Mesenchymal stem cell (in vitro differentiated cells and primary cell): ENCODE measurements at regions not wholly inside any gene's neighbourhood (a gene's known extent, or its start where the extent isn't known, plus 50 kb on each side); places are given as distances from the start of the nearest gene placed in this dataset.
"Not testable (repeated sequence)": the region's sequence is repeated elsewhere in the genome, so short reads cannot be mapped to it uniquely, and the experiment has no call there.

Experiments used
- DNase-seq: peaks from one replicate; pipeline ENCODE4 v3.0.0-alpha.2; 2013
- H2AFZ ChIP-seq: one replicate; pipeline ENCODE4 v1.6.1; 2013; ENCODE audit warnings: low read depth, mild to moderate bottlenecking, control low read depth, inconsistent platforms, low read length, moderate library complexity
- H2AK5ac ChIP-seq: 2 replicates; pipeline ENCODE4 v1.6.1; 2013; ENCODE audit warnings: low read length, moderate library complexity, mild to moderate bottlenecking, inconsistent platforms; ENCODE audit not compliant: severe bottlenecking
- H2BK120ac ChIP-seq: one replicate; pipeline ENCODE4 v1.6.1; 2013; ENCODE audit warnings: low read depth, mild to moderate bottlenecking, inconsistent platforms, low read length, moderate library complexity
- H2BK12ac ChIP-seq, 2 experiments: one replicate each; pipeline ENCODE4 v1.6.1; 2013; ENCODE audit warnings: inconsistent platforms in 2 of 2, low read length in 2 of 2, mild to moderate bottlenecking in 2 of 2, moderate library complexity in 2 of 2, control low read depth in 1 of 2
- H2BK15ac ChIP-seq: one replicate; pipeline ENCODE4 v1.6.1; 2013; ENCODE audit warnings: mild to moderate bottlenecking, low read depth, inconsistent platforms; ENCODE audit not compliant: poor library complexity, severe bottlenecking
- H2BK5ac ChIP-seq: 2 replicates; pipeline ENCODE4 v1.6.1; 2013; ENCODE audit warnings: low read depth, mild to moderate bottlenecking, low read length, control low read depth, inconsistent platforms; ENCODE audit not compliant: poor library complexity, severe bottlenecking
- H3K14ac ChIP-seq, 2 experiments: one replicate each; pipeline ENCODE4 v1.6.1; 2013; ENCODE audit warnings: inconsistent platforms in 2 of 2, low read length in 2 of 2, control low read depth in 1 of 2, mild to moderate bottlenecking in 1 of 2, moderate library complexity in 1 of 2
- H3K18ac ChIP-seq, 2 experiments: one replicate each; pipeline ENCODE4 v1.6.1; 2013; ENCODE audit warnings: inconsistent platforms in 2 of 2, low read length in 2 of 2, control low read depth in 1 of 2, low read depth in 1 of 2, mild to moderate bottlenecking in 1 of 2
- H3K23ac ChIP-seq, 2 experiments: one replicate each; pipeline ENCODE4 v1.6.1; 2013; ENCODE audit warnings: inconsistent platforms in 2 of 2, low read length in 2 of 2, mild to moderate bottlenecking in 2 of 2, moderate library complexity in 2 of 2, control low read depth in 1 of 2
- H3K27ac ChIP-seq: 2 replicates; pipeline ENCODE4 v1.5.1; 2013; ENCODE audit warnings: mild to moderate bottlenecking, moderate library complexity, low read length, control low read depth, inconsistent platforms; ENCODE audit not compliant: poor library complexity, severe bottlenecking
- H3K27me3 ChIP-seq, 2 experiments: 2 replicates each; pipeline versions ENCODE4 v1.6.1 to v1.7.0; 2013; ENCODE audit warnings: low read length in 2 of 2, mild to moderate bottlenecking in 2 of 2, moderate library complexity in 2 of 2, control low read depth in 1 of 2, inconsistent platforms in 1 of 2; ENCODE audit not compliant: control insufficient read depth in 1 of 2, insufficient read depth in 1 of 2
- H3K36me3 ChIP-seq, 2 experiments: 2 replicates each; pipeline versions ENCODE4 v1.6.1 to v1.7.0; 2013; ENCODE audit warnings: low read length in 2 of 2, control low read depth in 1 of 2, inconsistent platforms in 1 of 2, low read depth in 1 of 2, mild to moderate bottlenecking in 1 of 2; ENCODE audit not compliant: insufficient read depth in 2 of 2, control insufficient read depth in 1 of 2
- H3K4ac ChIP-seq, 2 experiments: one replicate each; pipeline ENCODE4 v1.6.1; 2013; ENCODE audit warnings: inconsistent platforms in 2 of 2, low read length in 2 of 2, mild to moderate bottlenecking in 2 of 2, moderate library complexity in 2 of 2, control low read depth in 1 of 2, low read depth in 1 of 2
- H3K4me1 ChIP-seq: 2 replicates; pipeline ENCODE4 v1.6.1; 2013; ENCODE audit warnings: low read depth, low read length, control low read depth; ENCODE audit not compliant: control insufficient read depth, insufficient read depth
- H3K4me2 ChIP-seq: 2 replicates; pipeline ENCODE4 v1.6.1; 2013; ENCODE audit warnings: low read length, mild to moderate bottlenecking, inconsistent platforms; ENCODE audit not compliant: poor library complexity, severe bottlenecking
- H3K4me3 ChIP-seq, 2 experiments: 2 replicates each; pipeline versions ENCODE4 v1.5.1 to v1.7.0; 2013; ENCODE audit warnings: low read length in 2 of 2, mild to moderate bottlenecking in 2 of 2, control low read depth in 1 of 2, low read depth in 1 of 2; ENCODE audit not compliant: insufficient read depth in 1 of 2
- H3K79me1 ChIP-seq: replicated peaks from 2 replicates; pipeline ENCODE4 v1.6.1; 2013; ENCODE audit warnings: mild to moderate bottlenecking, control low read depth, low read length, inconsistent platforms; ENCODE audit not compliant: poor library complexity, severe bottlenecking
- H3K9ac ChIP-seq: 2 replicates; pipeline ENCODE4 v1.7.0; 2013; ENCODE audit warnings: mild to moderate bottlenecking, low read length, moderate library complexity
- H3K9me3 ChIP-seq: 2 replicates; pipeline ENCODE4 v1.7.0; 2013; ENCODE audit warnings: mild to moderate bottlenecking, low read length; ENCODE audit not compliant: control insufficient read depth
- H4K8ac ChIP-seq: one replicate; pipeline ENCODE4 v1.6.1; 2013; ENCODE audit warnings: inconsistent platforms, mild to moderate bottlenecking, low read length, moderate library complexity
- H4K91ac ChIP-seq: one replicate; pipeline ENCODE4 v1.6.1; 2013; ENCODE audit warnings: mild to moderate bottlenecking, low read length, inconsistent platforms
- WGBS: methylation state at CpG from one replicate; pipeline ENCODE4 v1.1.7; 2013; ENCODE audit warnings: mixed read lengths; 5-methylcytosine and 5-hydroxymethylcytosine counted together

DNA sequence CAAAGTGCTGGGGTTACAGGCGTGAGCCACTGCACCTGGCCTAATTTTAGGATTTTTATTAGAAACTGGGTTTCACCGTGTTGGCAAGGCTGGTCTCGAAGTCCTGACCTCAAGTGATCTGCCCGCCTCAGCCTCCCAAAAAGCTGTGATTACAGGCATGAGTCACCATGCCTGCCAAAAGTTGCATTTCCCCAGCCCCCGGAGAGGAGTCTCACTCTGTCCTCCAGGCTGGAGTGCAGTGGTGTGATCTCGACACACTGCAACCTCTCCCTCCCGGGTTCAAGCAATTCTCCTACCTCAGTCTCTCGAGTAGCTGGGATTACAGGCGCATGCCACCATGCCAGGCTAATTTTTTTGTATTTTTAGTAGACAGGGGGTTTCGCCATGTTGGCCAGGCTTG lies 122.0 kb upstream of the KCTD7 start:
- H2BK120ac ChIP-seq, H3K14ac ChIP-seq, H3K79me1 ChIP-seq, DNase-seq, H2BK5ac ChIP-seq, H2AFZ ChIP-seq, H2BK12ac ChIP-seq, H2AK5ac ChIP-seq, H3K4me1 ChIP-seq, H3K9me3 ChIP-seq, H3K27me3 ChIP-seq, H3K18ac ChIP-seq, H3K4ac ChIP-seq, H3K36me3 ChIP-seq, H3K23ac ChIP-seq, H2BK15ac ChIP-seq, H4K8ac ChIP-seq, H3K4me2 ChIP-seq, H4K91ac ChIP-seq, H3K27ac ChIP-seq: not testable (repeated sequence)
- H3K9ac ChIP-seq = peak overlapping the region; percentile 51
- peak overlapping the region in 1 of 2 experiments; percentile 64 for H3K4me3 ChIP-seq
- WGBS = 87% methylated on average over 10 of the region's 10 CpGs

DNA sequence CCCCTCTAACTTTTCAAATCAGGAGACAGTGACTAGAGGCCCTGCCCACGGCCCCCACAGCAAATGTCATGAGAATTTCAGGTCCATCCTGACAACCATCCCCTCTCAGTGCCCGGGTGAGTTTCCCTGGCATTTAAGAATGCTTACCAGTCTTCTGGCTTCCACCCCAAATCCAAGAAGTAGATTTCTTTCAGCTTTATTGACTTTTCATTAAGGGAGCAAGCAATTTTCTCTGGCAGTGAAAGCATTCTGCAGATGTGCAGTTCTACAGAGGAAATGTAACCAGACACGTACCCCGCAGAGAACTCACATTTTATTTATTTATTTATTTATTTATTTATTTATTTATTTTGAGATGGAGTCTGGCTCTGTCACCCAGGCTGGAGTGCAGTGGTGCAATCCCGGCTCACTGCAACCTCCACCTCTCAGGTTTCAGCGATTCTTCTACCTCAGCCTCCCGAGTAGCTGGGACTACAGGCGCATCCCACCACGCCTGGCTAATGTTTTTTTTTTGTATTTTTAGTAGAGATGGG lies 120.9 kb upstream of the KCTD7 start:
- no peak overlapping the region for H3K4me2 ChIP-seq
- H3K27me3 ChIP-seq = no peaks in the 10 kb centered on the region
- no peak overlapping the region for H3K27ac ChIP-seq
- H3K4me1 ChIP-seq = no peaks in the 10 kb centered on the region
- H3K18ac ChIP-seq = no peak overlapping the region
- no peaks in the 10 kb centered on the region for H3K9me3 ChIP-seq
- no peak overlapping the region for H3K23ac ChIP-seq
- no peak overlapping the region for H2BK5ac ChIP-seq
- DNase-seq = no peak
- peak overlapping the region; percentile 19 for H2BK120ac ChIP-seq
- WGBS = 94% methylated on average over 7 of the region's 9 CpGs
- H3K4me3 ChIP-seq = no peak overlapping the region
- H4K91ac ChIP-seq = no peak overlapping the region
- H3K14ac ChIP-seq = no peak overlapping the region
- no peak overlapping the region for H3K9ac ChIP-seq
- no peak overlapping the region for H2AFZ ChIP-seq
- H3K4ac ChIP-seq = no peak overlapping the region
- H3K36me3 ChIP-seq = no peaks in the 10 kb centered on the region
- H2AK5ac ChIP-seq = no peak overlapping the region
- no peak overlapping the region for H2BK15ac ChIP-seq
- no peak overlapping the region for H2BK12ac ChIP-seq
- H3K79me1 ChIP-seq = no peaks in the 10 kb centered on the region
- H4K8ac ChIP-seq = no peak overlapping the region

DNA sequence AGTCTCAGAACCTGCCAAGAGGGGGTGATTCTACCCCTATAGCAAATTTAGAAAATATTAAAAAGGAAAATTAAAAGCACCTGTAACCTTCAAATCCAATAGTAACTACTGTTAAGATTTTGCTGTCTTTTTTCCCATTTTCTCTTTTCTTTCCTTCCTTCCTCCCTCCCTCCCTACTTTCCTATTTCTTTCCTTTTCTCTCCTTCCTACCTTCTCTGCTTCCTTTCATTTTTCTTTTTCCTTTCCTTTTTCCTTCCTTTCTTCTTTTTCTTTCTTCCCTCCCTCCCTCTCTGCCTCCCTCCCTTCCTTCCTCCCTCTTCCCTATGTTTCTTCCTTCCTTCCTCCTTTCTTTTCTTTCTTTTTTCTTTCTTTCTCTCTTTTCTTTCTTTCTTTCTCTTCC lies 120.2 kb upstream of the KCTD7 start:
- Histone ChIP-seq H3K9me3 (no peaks in the 10 kb centered on the region), H3K4ac (no peak overlapping the region), H3K4me1 (no peaks in the 10 kb centered on the region), H4K8ac (no peak overlapping the region), H3K27me3 (no peaks in the 10 kb centered on the region), H3K4me3 (no peak overlapping the region), H2BK120ac (no peak overlapping the region), H2AK5ac (no peak overlapping the region), H3K14ac (no peak overlapping the region), H3K23ac (no peak overlapping the region), H2AFZ (no peak overlapping the region), H3K36me3 (no peaks in the 10 kb centered on the region), H2BK12ac (no peak overlapping the region), H3K9ac (no peak overlapping the region), H3K4me2 (no peak overlapping the region), H3K79me1 (no peaks in the 10 kb centered on the region), H3K18ac (no peak overlapping the region), H3K27ac (no peak overlapping the region), H2BK15ac (no peak overlapping the region), H4K91ac (no peak overlapping the region), H2BK5ac (no peak overlapping the region)
- DNase-seq = no peak

DNA sequence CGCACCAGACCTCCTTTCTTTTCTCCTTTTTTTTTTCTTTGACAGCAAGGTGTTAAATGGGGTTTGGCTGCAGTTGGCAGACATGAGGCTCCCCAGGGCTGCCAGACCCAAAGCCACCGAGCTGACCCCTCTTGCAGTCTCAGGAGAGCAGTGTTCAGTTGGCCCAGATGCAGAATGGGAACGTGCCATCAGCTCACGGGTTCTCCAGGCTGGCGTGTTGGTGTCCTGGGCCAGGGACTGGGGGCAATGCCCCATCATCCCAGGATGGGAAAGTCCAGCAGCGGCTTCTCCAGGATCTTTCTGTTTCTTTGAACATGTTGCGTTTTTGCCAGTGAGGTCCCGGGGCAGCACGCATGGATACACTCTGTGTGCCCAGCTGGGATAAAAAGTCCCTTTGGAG lies 114.6 kb upstream of the KCTD7 start:
- no peaks in the 10 kb centered on the region for H3K79me1 ChIP-seq
- H3K18ac ChIP-seq = no peak overlapping the region
- H3K9ac ChIP-seq = no peak overlapping the region
- no peak for DNase-seq
- H4K8ac ChIP-seq = no peak overlapping the region
- no peak overlapping the region for H3K14ac ChIP-seq
- H3K27ac ChIP-seq = no peak overlapping the region
- H3K4me3 ChIP-seq = no peak overlapping the region
- H2AK5ac ChIP-seq = no peak overlapping the region
- no peak overlapping the region for H4K91ac ChIP-seq
- no peak overlapping the region for H2BK5ac ChIP-seq
- WGBS = 88% methylated on average over 8 of the region's 9 CpGs
- H2AFZ ChIP-seq = no peak overlapping the region
- H3K4ac ChIP-seq = no peak overlapping the region
- no peak overlapping the region for H2BK120ac ChIP-seq
- H2BK12ac ChIP-seq = no peak overlapping the region
- H3K4me2 ChIP-seq = no peak overlapping the region
- H3K23ac ChIP-seq = no peak overlapping the region
- no peaks in the 10 kb centered on the region for H3K27me3 ChIP-seq
- no peaks in the 10 kb centered on the region for H3K4me1 ChIP-seq
- no peak overlapping the region for H2BK15ac ChIP-seq
- no peaks in the 10 kb centered on the region for H3K9me3 ChIP-seq
- H3K36me3 ChIP-seq = no peaks in the 10 kb centered on the region
